Endothelial cell of umbilical vein (primary cell): ENCODE measurements at regions not wholly inside any gene's neighbourhood (a gene's known extent, or its start where the extent isn't known, plus 50 kb on each side); places are given as distances from the start of the nearest gene placed in this dataset.

Experiments
- BruUV-seq: library from RNA; stranded (reverse); fragments of 400-500 nt; replicated peaks from 2 replicates; lab custom pipeline; 2021; lab: Mats Ljungman, UMichigan
- CTCF ChIA-PET: fragments of 300-600, 350-600 bp; sonication (Branson Sonifier 250); formaldehyde crosslinking; loops from one replicate; lab custom pipeline; 2021; ENCODE audit warnings: antibody characterized with exemption, inconsistent platforms; lab: Charles Lee
- POLR2A ChIA-PET: fragments of 300-600, 350-600 bp; sonication (Branson Sonifier 250); formaldehyde crosslinking; loops from one replicate; lab custom pipeline; 2021; ENCODE audit warnings: antibody characterized with exemption, inconsistent platforms; lab: Charles Lee
- DNase-seq: peaks from one replicate; pipeline ENCODE4 v3.0.0-alpha.2; 2011; ENCODE audit warnings: low read depth, low spot score
- FAIRE-seq: peaks from 2 replicates; lab custom pipeline; 2011; peaks lifted over from hg19 to GRCh38; lab: Jason Lieb, UNC
- H2AFZ ChIP-seq: 2 replicates; pipeline ENCODE4 v1.6.0; 2012; ENCODE audit warnings: low read depth, low read length, control low read depth, inconsistent platforms
- H3K27ac ChIP-seq: 2 replicates; pipeline ENCODE4 v1.5.1; 2011; ENCODE audit warnings: low read depth, mild to moderate bottlenecking, control low read depth, low read length, moderate library complexity; ENCODE audit not compliant: insufficient read depth
- H3K27me3 ChIP-seq, 2 experiments: 2 replicates each; pipeline versions ENCODE4 v1.6.0 to v1.6.1; 2011; ENCODE audit warnings: low read length in 2 of 2, mixed read lengths in 1 of 2; ENCODE audit not compliant: control insufficient read depth in 2 of 2, insufficient read depth in 2 of 2
- H3K36me3 ChIP-seq, 2 experiments: 2 replicates in 1 of 2; 3 replicates in 1 of 2; pipeline ENCODE4 v1.5.1; 2011; ENCODE audit warnings: low read length in 2 of 2, mild to moderate bottlenecking in 1 of 2, moderate library complexity in 1 of 2; ENCODE audit not compliant: control insufficient read depth in 2 of 2, insufficient read depth in 2 of 2; ENCODE audit errors: extremely low read depth in 1 of 2
- H3K4me1 ChIP-seq: 3 replicates; pipeline ENCODE4 v1.5.1; 2011; ENCODE audit warnings: mild to moderate bottlenecking, low read length; ENCODE audit not compliant: control insufficient read depth, insufficient read depth; ENCODE audit errors: extremely low read depth
- H3K4me2 ChIP-seq: 2 replicates; pipeline ENCODE4 v1.6.1; 2011; ENCODE audit warnings: low read length, control low read depth, mixed read lengths; ENCODE audit not compliant: insufficient read depth
- H3K4me3 ChIP-seq, 3 experiments: fragments of 200-600 bp in 1 of 3; sonication (generic), shearing (Covaris generic) in 1 of 3; replicated peaks in 1 of 3; 2 replicates each; pipeline ENCODE4 v1.5.1; 2011 to 2016; ENCODE audit warnings: control low read depth in 3 of 3, low read length in 3 of 3, mild to moderate bottlenecking in 2 of 3, inconsistent platforms in 1 of 3, low read depth in 1 of 3, moderate library complexity in 1 of 3; ENCODE audit not compliant: insufficient read depth in 1 of 3
- H3K79me2 ChIP-seq: 2 replicates; pipeline ENCODE4 v1.6.0; 2012; ENCODE audit warnings: low read length, inconsistent platforms; ENCODE audit not compliant: control insufficient read depth, insufficient read depth
- H3K9ac ChIP-seq: replicated peaks from 2 replicates; pipeline ENCODE3; 2011; ENCODE audit warnings: low read length, control low read depth; ENCODE audit not compliant: insufficient read depth; ENCODE audit errors: extremely low read depth
- H3K9me1 ChIP-seq: replicated peaks from 3 replicates; pipeline ENCODE4 v1.6.0; 2011; ENCODE audit warnings: mild to moderate bottlenecking, low read length; ENCODE audit not compliant: control insufficient read depth, insufficient read depth; ENCODE audit errors: extremely low read depth
- H3K9me3 ChIP-seq: replicated peaks from 2 replicates; pipeline ENCODE4 v1.5.1; 2012; ENCODE audit warnings: low read length, inconsistent platforms; ENCODE audit not compliant: control insufficient read depth, insufficient read depth
- H4K20me1 ChIP-seq: replicated peaks from 2 replicates; pipeline ENCODE3; 2011; ENCODE audit warnings: mild to moderate bottlenecking, low read length; ENCODE audit not compliant: control insufficient read depth, insufficient read depth; ENCODE audit errors: extremely low read depth
- EZH2 ChIP-seq: IDR thresholded peaks from 2 replicates; pipeline ENCODE4 v1.6.1; 2012; ENCODE audit warnings: borderline replicate concordance, low read depth, mild to moderate bottlenecking, moderate library complexity, low read length, inconsistent platforms; ENCODE audit not compliant: severe bottlenecking
- FOS ChIP-seq: IDR thresholded peaks from 2 replicates; pipeline ENCODE4 v1.6.1; 2011; ENCODE audit warnings: mild to moderate bottlenecking, low read length, moderate library complexity, borderline replicate concordance; ENCODE audit not compliant: insufficient read depth
- GATA2 ChIP-seq: IDR thresholded peaks from 2 replicates; pipeline ENCODE4 v1.7.0; 2011; ENCODE audit warnings: low read depth, mild to moderate bottlenecking, moderate library complexity, mixed read lengths, low read length; ENCODE audit not compliant: insufficient read length, insufficient read depth
- JUN ChIP-seq: IDR thresholded peaks from 2 replicates; pipeline ENCODE4 v1.6.1; 2011; ENCODE audit warnings: borderline replicate concordance, low read depth; ENCODE audit not compliant: insufficient read length, insufficient read depth
- MAX ChIP-seq: IDR thresholded peaks from 2 replicates; pipeline ENCODE4 v1.6.1; 2011; ENCODE audit not compliant: insufficient read depth, insufficient read length
- MYC ChIP-seq: IDR thresholded peaks from one replicate; pipeline ENCODE4 v1.6.1; 2011; ENCODE audit warnings: mild to moderate bottlenecking, low read depth, low read length
- POLR2A ChIP-seq: IDR thresholded peaks from 2 replicates; pipeline ENCODE4 v1.6.1; 2012; ENCODE audit warnings: low read depth, mild to moderate bottlenecking, control low read depth, low read length
- POLR2AphosphoS5 ChIP-seq: IDR thresholded peaks from 2 replicates; pipeline ENCODE4 v1.6.1; 2012; ENCODE audit warnings: low read depth, mild to moderate bottlenecking, control low read depth, low read length, moderate library complexity; ENCODE audit not compliant: insufficient read depth
- dilution Hi-C: fragments of 300-500 bp; cut with MboI; formaldehyde crosslinking; loops from one replicate; pipeline ENCODE4 v1.15.0; 2019; ENCODE audit warnings: low sequenced_read_pairs; ENCODE audit not compliant: extremely low pct_ligation_motif_present
- intact Hi-C: fragments of 100-400 bp; cut with micrococcal nuclease; formaldehyde crosslinking; loops from one replicate; pipeline ENCODE4 v1.10.0; 2022
- TF ChIP-seq, protein P1 (sequence below), 2 donors: IDR thresholded peaks; 1 replicate in 1 of 2; 2 replicates in 1 of 2; pipeline ENCODE4 v1.5.1; 2011; ENCODE audit warnings: low read length in 2 of 2, mild to moderate bottlenecking in 2 of 2, moderate library complexity in 2 of 2, control low read depth in 1 of 2, inconsistent platforms in 1 of 2, low read depth in 1 of 2; ENCODE audit not compliant: insufficient read depth in 1 of 2; ENCODE audit errors: extremely low read depth in 1 of 2

- no peak for DNase-seq
- no peaks in the 10 kb centered on the region for H3K27me3 ChIP-seq
- H3K4me2 ChIP-seq = no peak overlapping the region
- H2AFZ ChIP-seq = no peak overlapping the region
- BruUV-seq = no TSS peak
- TF ChIP-seq EZH2 (no peak), POLR2A (no peak), GATA2 (no peak), POLR2AphosphoS5 (no peak), FOS (no peak), MAX (no peak), JUN (no peak), MYC (no peak)
- TF ChIP-seq, protein P1, sequence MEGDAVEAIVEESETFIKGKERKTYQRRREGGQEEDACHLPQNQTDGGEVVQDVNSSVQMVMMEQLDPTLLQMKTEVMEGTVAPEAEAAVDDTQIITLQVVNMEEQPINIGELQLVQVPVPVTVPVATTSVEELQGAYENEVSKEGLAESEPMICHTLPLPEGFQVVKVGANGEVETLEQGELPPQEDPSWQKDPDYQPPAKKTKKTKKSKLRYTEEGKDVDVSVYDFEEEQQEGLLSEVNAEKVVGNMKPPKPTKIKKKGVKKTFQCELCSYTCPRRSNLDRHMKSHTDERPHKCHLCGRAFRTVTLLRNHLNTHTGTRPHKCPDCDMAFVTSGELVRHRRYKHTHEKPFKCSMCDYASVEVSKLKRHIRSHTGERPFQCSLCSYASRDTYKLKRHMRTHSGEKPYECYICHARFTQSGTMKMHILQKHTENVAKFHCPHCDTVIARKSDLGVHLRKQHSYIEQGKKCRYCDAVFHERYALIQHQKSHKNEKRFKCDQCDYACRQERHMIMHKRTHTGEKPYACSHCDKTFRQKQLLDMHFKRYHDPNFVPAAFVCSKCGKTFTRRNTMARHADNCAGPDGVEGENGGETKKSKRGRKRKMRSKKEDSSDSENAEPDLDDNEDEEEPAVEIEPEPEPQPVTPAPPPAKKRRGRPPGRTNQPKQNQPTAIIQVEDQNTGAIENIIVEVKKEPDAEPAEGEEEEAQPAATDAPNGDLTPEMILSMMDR (IDR thresholded peaks at IDR 0.05; ENCODE audit: extremely low read depth in 1 of 2, insufficient read depth in 1 of 2, low read depth in 1 of 2, low read length in 2 of 2) = no peak
- H3K36me3 ChIP-seq = no peaks in the 10 kb centered on the region
- CTCF ChIA-PET = no interaction called here
- H4K20me1 ChIP-seq = no peaks in the 10 kb centered on the region
- FAIRE-seq = no peak
- no peak overlapping the region for H3K9ac ChIP-seq
- peaks cover 3% of the 10 kb centered on the region for H3K9me3 ChIP-seq
- H3K79me2 ChIP-seq = no peaks in the 10 kb centered on the region
- POLR2A ChIA-PET = no interaction called here
- no peaks in the 10 kb centered on the region for H3K4me1 ChIP-seq
- H3K9me1 ChIP-seq = no peaks in the 10 kb centered on the region
- no peak overlapping the region for H3K27ac ChIP-seq
- intact Hi-C loops (no loop called here), dilution Hi-C loops (no loop called here)
- H3K4me3 ChIP-seq = no peak overlapping the region
Measured at GRCh38 chr9:84597131-84597530, 72.4 kb upstream of the NTRK2 start.
